ENCODE measurements at regions not wholly inside any gene's neighbourhood (a gene's known extent, or its start where the extent isn't known, plus 50 kb on each side); places are given as distances from the start of the nearest gene placed in this dataset.

DNA sequence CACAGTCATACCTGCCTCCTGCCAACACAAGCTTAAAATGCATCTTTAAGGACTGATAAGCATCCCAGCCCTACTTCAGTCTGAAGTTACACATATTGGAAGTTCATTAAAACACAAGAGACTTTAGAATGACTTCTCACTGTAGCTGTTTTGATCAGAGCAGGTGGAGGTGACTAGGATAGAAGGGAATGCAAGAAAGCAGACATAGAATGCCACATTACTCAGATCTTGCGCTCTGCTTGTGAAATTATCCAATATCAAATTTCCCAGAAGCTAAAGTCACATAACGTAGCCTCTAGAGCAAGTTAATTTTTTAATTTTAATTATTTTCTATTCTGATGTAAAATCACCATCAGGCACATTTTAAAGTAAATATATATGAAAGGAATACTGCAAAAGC, 306.5 kb downstream of the PLOD2 start:
- no peak for TF ChIP-seq CTCF (IDR thresholded peaks at IDR 0.05; ENCODE audit: control extremely low read depth, extremely low read depth, low read depth, missing control alignments)
- CTCF ChIA-PET: interaction anchor here (0.8 to 1.9 kb wide), 5 partner anchors 8 to 17 kb away, joined by 3 to 4 read pairs (median 3); no protein-coding TSS in a partner anchor
- no peak for DNase-seq (ENCODE audit: extremely low spot score)
- POLR2A ChIA-PET: no interaction called here

GRCh38 chr3:145857956-145858355, 303.0 kb downstream of the PLOD2 start:
- ChIA-PET POLR2A (no interaction called here), CTCF (interaction anchor here (0.9 to 1.3 kb wide), 2 partner anchors 9 to 14 kb away, joined by 3 to 4 read pairs; no protein-coding TSS in a partner anchor)
- no peak for DNase-seq (ENCODE audit: extremely low spot score)
- TF ChIP-seq CTCF (IDR thresholded peaks at IDR 0.05; ENCODE audit: control extremely low read depth, extremely low read depth, low read depth, missing control alignments): no peak

DNA sequence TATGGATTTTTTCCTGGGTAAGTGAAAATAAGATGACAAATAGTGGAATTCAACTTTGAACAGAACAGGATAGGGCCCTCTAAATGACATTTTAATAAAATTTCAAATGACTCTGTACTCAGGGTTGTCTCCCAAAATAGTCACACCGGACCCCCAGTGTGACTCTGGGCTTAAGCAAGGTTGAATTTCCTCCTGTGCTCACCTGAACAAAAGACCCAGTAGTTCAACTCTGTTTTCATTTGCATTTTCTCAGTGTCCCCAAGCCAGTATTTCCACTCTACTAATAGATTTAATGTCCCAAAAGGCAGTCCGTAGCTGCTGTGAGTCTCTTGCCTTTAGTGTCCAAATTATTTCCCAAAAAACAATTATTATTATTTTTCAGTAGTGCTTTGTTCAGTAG, 296.6 kb downstream of the PLOD2 start:
- no peak for TF ChIP-seq CTCF (IDR thresholded peaks at IDR 0.05; ENCODE audit: control extremely low read depth, extremely low read depth, low read depth, missing control alignments)
- ChIA-PET CTCF (no interaction called here), POLR2A (no interaction called here)
- DNase-seq (ENCODE audit: extremely low spot score): no peak

DNA sequence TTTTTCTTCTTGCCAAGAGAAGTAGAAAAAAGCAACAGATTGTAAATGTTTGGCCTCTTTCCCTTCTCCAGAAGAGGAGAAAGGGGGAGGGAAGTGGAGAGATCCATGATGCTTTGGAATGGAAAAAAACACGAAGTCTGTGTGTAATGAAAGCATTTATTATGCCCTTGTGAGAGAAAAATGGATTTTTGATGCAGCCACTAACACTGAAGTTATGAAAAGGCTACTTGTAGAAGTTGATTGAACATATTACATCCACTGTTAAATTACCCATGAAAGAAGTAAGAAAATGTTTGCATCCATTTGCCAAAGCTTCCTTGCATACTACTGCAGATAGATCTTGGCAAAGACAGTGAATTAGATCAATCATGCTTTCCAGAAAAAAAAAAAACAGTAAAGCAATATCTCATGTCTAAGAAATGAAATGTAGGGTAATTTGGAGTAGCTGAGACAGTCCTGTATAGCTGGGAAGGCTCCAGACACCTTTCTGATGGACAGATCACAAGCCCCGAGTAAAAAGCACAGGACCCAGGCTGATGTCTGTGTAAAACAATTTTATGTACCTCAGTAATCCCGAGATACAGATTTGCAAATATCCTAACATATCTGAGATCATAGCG, 295.5 kb downstream of the PLOD2 start:
- CTCF ChIA-PET: no interaction called here
- no peak for TF ChIP-seq CTCF (IDR thresholded peaks at IDR 0.05; ENCODE audit: control extremely low read depth, extremely low read depth, low read depth, missing control alignments)
- DNase-seq (ENCODE audit: extremely low spot score): no peak
- POLR2A ChIA-PET: no interaction called here

DNA sequence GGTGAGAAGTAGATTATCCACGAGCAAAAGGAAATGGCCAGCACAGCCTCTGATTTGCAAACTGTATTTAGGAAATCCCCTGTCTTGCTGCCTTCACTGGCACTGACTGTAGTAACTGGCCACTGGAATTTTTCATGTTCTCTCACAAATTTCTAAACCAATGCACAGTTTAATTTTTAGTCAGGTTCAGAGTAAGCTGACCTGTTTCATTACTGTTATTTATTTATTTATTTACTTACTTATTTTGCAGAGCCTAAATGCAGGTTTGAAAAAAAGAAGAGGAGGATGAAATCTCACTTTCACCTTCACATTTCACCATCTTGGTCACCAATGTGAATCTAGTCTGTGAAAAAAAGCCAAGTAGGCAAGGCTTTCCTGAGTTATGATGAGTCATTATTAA, 291.0 kb downstream of the PLOD2 start:
- TF ChIP-seq CTCF (IDR thresholded peaks at IDR 0.05; ENCODE audit: control extremely low read depth, extremely low read depth, low read depth, missing control alignments): no peak
- CTCF ChIA-PET: interaction anchor here (1.4 kb wide), 1 partner anchor 31 kb away, joined by 3 read pairs; no protein-coding TSS in a partner anchor
- POLR2A ChIA-PET: no interaction called here
- DNase-seq (ENCODE audit: extremely low spot score): peak; percentile 6

DNA sequence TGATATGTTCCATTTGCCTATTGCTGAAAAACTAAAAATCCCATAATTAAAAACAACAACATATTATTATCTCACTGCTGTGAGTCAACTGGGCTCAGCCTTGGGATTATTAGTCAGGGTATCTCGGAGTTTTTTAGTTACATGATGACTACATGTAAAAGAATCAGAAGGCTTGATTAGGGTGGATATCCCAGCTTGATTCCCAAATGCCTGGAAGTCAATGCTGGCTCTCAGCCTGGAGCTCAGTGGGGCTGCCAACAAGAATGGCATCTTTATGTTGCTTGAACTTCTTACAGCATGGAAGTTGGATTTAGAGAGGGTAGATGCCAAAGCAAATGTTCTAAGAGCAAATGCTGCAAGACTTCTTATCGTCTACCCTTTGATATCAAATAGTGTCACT, 278.5 kb downstream of the PLOD2 start:
- no peak for DNase-seq (ENCODE audit: extremely low spot score)
- CTCF ChIA-PET: no interaction called here
- TF ChIP-seq CTCF (IDR thresholded peaks at IDR 0.05; ENCODE audit: control extremely low read depth, extremely low read depth, low read depth, missing control alignments): no peak
- POLR2A ChIA-PET: no interaction called here

Data from GM10248 (cell line).